HG02571 (cell line): ENCODE measurements at regions not wholly inside any gene's neighbourhood (a gene's known extent, or its start where the extent isn't known, plus 50 kb on each side); places are given as distances from the start of the nearest gene placed in this dataset.

Experiments used
- ATAC-seq: cut with Tn5 transposase; IDR thresholded peaks from one replicate; pipeline ENCODE4 v1.9.1; 2021; ENCODE audit warnings: mild to moderate bottlenecking, moderate library complexity; ENCODE audit not compliant: unreplicated experiment

DNA sequence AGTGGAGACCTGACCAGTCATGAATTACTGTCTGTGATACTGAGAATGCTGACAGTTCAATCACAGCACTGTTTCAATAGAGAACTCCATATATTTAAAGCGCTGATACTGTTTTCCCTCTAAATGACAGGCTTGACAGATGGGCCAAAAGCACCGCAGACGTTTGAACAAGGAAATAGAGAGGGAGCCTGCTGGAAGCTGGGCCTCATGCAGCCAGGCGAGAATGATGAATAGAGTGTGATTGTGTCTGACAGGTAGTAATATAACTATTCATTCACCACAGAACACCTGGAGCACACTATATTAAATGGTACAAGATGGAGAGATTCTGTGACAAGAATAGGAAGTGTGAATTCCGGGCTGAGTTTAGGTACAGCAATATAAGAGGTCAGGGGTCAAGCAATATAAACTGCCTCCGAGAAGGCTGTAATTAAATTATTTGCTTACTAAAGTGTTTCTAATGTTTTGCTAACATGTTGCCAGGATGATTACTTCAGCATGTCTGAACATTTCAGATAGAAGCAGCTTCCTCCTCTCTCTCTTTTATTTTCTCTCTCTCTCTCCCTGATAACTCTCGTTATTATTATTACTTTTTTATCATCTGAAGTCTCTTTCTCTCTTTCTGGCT, 297.7 kb downstream of the CSNK1G3 start:
- no peak for ATAC-seq

DNA sequence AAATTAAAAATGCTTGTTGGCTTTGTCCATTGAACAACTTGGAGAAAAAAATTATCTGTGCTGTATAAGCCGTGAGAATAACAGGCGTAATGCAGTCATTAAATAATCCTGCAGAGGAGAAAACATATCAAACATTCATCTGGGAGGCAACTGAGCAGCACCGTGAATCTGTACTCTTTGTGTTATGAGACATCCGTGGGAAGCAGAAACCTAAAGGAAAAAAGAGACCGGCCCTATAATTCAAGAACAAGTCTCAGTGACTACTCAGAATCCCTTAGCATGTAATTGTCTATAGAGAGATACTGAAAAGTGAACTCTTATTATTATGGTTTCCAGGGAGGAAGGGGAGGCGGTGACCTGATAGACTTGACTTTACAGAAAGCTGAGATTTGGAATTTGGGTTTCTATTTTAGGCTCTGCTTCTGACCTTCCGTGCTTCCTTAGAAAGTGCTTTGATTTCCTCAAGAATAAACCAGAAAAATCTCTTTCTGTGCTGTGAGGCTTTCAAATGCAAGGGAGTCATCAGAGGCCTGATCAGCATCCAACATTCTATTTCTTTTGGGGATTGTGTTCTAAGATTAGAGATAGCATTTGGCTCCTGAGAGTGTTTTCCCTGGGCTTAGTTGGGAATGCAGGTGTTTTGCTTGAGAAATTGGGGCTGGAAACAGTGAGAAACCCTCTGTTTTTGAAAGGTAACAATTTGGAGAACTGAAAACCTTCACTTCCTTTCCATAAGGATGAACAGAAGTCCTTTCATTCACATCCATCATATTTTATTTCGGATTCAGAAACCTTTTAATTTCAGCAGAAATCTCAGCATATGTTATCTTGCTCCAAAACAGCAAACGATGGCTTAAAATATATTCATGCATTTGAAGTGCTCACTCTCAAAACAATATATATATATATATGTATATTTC, 296.7 kb downstream of the CSNK1G3 start:
- ATAC-seq, result no peak

DNA sequence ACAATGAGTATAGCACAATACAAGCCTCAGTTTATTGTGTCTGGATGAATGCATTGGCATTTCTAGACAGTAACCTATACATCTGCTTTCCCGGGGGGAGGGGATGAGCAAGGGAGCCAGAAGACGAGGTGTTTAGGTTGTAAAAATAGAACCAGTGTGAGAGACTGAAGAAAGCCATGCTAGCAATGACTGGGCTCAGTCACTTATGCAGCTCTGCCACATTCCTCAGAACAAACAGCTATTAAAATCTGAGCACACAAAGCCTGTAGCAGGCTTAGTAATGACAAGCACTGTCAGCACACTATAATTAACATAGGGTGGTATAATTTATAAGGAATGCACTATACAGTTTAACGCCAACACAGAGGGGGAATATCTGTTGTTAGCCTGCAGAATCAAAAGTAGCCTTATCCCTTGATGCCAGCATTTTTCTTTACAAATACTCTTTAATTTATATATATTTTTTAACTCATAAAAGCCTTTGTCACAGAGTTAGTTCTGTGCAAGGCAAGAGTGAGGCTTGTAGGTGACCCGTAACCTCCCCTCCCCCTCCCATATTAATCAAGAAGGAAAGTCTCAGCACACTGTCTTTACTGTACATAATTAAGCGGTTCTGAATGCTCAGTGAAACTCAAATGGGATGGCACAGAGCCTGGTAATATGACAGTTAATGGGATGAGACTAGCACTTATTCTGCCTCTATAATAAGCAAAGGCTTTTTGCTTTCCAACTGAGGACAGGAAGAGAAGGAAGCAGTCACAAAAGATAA, 295.4 kb downstream of the CSNK1G3 start:
- no peak for ATAC-seq

DNA sequence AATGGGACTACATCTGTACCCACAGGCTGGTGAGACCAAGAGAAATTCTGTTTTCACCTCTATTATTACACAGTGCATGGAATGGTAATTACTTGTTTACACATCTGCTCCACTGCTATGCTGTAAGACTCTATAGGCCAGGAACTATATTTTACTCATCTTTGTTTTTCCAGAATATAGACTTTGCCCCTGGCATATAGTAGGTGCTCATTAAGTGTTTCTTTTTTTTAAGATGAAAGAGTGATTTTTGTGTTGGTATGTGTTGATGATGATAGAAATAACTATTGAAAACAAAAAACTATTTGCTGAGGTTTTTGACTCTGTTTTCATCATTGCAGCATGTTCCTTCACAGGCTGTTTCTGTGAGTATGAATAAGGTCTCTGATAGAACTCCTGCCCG, 294.7 kb downstream of the CSNK1G3 start:
- ATAC-seq, result no peak

DNA sequence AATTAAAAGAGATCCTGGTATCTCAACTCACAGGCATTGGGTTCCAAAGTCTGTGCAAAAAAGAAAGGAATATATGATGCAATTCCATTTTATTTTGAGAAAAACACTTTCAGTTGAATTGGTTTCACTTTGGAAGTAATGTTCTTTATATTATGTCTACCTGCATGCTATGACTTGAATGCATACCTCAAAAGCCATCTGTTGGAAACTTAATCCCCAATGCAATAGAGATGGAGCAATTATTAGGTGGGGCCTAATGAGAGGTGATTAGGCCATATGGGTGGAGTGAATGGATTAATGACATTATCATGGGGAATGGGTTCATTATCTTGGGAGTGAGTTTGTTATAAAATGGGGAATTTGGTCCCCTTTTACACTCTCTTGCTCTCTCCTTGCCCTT, 293.3 kb downstream of the CSNK1G3 start:
- ATAC-seq, result no peak

DNA sequence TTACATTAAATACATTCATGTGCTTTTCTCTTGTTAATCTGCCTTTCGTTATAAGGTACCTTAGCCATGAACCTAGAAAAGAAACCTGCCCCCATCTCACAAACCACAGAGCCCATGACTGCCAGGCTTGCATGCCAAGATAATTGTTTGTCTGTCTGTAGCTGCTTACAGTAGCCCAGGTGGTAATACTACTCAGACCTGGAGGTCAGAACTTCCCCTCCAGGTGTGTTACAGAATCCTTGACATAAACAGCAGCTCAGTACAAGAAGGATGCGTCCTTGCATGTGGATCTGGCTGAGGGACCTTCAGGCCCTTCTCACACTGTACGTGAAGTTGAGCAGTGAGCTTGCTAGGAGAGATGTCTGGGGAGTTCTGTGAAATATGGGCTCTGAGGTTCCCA, 291.4 kb downstream of the CSNK1G3 start:
- ATAC-seq, result no peak

DNA sequence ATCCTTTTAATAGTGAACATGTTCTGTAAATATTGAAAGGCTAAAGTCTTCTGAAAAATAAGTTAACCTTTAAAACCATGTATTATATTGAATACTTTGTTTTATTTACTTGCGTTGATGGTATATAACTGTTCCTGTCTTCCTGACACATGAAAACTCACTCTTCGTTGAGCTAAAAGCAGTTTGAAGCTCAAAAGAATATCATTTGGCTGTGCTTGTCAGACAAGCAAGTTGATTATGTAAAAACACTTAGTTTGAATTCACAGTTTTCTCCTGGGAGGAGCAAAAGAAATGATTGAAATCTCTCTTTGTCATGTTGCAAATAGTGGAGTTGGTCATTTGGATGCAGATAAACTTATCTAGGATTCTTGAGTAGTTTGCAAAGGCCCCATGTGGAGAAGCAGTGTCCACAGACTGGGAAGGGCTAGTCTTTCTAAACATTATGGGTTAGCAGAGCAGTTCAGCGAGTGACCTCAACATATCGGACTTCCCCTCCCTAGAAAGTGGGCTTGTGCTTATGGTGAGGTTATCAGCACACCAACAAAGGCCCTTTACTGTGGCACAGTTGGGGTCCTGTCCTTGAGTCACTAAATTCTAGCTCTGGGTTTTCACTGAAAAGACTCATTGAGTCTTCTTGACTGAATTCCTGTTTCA, 290.4 kb downstream of the CSNK1G3 start:
- no peak for ATAC-seq

DNA sequence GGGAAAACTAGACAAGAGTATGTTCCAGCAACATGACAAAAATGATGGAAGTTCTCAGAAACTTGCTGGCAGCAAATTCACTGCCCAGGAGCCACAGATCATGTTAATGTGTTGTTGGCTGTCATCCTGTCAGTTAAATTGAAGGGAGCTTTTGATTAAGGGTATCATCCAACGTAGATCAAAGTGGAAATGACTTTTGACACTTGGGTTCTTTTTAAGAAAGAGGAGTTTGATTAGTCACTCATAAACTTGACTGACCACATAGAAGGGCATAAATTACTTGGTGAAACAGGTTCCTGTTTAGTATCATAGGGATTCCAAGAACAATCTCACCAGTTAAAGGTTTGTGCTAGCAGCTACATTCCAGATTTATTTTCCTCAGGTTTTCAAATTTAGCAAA, 288.7 kb downstream of the CSNK1G3 start:
- no peak for ATAC-seq

DNA sequence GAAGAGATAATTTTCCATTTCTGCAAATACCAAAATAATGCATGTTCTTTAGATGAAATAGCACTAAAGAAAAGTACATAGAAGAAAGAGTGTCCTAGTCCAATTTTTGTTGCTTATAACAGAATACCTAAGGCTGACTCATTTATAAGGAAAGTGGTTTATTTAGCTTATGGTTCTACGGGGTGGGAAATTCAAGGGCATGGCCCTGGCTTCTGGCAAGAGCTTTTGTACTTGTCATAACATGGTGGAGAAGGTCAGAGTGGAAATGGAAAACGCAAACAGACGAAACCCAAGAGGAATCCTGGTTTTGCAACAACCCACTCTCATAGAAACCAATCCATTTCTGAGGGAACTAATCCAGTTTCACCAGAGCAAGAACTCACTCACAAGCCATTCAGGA, 283.7 kb downstream of the CSNK1G3 start:
- ATAC-seq, result no peak

DNA sequence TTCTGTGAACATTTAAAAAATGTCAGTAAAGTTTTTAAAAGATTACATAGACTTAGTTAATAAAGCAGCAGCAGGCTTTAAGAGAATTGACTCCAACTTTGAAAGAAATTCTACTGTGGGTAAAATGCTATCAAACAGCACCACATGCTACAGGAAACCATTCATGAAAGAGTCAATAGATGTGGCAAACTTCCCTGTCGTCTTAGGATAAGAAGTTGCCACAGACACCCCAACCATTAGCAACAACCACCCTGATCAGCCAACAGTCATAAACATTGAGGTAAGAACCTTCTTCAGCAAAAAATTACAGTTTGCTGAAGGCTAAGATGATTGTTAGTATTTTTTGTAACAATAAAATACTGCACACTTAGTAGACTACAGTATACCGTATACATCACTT, 278.2 kb downstream of the CSNK1G3 start:
- ATAC-seq, result no peak

DNA sequence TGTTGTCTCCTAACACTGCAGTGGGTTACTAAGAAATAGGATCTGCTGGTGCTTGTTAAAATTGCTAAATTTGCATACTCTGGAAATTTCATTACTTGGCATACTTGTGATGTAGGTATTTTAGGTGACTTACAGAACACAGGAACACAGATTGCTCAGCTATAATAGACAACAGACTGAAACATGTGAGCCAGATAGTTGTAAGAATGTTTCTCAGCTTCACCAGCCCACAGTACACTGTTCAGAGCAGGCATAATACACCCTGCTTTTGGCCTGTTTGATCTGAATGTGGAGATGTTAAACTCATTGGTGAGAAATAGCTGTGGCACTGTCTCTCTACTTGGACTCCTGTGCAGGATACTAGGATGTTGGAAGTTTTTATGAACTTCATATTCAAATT, 275.7 kb downstream of the CSNK1G3 start:
- no peak for ATAC-seq

DNA sequence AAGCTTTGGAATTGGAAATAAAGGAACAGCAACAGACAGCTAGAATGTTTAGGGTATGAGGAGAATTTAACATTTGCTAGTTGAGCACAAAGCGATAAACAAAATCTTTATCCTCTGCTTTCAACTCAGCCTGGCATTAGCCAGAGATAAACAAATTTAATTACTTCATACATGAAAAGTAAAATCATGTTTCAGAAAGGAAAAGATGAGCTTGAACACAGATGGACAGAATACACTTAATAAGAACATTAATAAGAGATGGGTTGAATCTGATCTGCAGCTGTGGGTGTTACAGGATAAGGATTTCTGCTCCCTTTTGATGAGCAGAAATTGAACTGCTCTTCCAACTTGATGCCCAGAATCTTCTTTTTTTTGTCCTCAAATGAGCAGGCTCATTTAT, 275.2 kb downstream of the CSNK1G3 start:
- no peak for ATAC-seq

DNA sequence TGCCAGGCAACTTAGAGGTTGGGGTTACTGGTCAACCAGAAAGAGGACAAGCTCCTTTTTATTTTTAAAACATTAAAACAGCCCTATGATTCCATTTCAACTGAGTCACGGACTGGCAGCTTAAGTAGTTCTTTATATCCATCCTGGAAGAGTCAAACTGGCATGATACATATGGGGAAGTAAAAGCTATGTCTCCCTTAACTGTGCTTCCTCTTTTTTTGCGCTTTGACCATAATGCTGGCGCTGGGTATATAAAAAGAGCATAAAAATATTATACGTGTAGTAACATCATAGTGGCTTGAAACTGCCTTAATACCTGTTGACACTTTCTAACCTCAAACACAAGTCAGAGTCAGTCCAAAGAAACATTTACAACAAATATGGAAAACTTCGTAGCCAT, 274.4 kb downstream of the CSNK1G3 start:
- no peak for ATAC-seq

DNA sequence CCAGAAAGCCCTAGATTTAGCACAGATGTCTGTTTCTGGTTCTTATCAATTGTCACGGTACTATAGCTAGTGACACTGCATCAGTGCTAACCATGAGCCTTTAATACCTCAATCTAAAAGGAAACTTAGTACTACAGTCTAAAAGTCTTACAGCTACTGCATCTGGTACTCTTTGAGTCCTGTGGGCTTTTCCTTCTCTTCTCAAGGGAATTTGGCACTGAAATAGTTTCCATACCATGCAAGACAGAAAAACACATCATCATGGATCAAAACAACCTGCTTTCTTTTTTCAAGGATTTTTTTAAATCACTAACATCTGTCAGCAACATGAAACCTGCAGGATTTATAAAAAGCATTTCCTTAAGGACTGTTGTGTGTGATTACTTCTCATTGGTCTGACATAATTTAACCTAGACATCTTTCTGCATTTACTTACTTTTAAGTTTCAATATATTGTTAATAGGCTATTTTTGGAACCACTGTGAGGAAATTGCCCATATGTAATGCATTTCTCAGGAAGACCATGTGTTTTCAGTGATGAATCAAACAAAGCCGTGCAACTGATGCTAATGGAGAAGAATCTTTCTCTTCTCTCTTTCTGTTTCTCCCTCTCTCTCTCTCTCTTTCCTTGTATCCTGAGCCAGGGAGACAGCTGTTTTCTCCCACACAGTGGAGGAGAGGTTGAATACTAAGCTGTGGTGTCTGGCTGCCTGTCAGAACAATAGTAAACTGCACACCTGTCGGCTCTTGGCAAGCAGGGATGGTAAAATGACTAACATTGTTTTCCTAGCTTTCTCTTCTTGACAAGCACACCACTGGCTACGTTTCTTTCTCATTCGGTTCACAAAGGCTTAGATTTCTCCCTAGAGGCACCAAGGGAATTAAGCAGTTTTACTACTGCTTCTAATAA, 273.4 kb downstream of the CSNK1G3 start:
- no peak for ATAC-seq

DNA sequence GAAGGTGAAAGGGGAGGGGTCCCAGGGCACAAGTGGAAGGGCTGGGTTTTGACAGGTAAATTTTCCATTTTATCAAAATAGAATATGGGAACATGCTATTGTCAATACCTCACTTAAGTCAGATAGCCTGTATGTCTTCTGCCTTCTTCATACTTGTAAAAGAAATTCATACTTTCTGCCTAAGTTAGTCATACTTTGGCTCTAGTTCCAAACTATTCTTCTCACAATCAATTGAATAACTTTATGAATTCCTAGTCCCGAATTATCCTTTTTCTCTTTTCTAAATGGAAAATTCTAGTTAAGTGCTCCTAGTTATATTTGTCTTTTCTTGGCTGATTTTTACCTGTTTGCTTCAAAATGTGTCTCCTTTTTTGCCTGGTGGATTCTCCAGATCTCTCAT, 271.4 kb downstream of the CSNK1G3 start:
- ATAC-seq, result no peak

DNA sequence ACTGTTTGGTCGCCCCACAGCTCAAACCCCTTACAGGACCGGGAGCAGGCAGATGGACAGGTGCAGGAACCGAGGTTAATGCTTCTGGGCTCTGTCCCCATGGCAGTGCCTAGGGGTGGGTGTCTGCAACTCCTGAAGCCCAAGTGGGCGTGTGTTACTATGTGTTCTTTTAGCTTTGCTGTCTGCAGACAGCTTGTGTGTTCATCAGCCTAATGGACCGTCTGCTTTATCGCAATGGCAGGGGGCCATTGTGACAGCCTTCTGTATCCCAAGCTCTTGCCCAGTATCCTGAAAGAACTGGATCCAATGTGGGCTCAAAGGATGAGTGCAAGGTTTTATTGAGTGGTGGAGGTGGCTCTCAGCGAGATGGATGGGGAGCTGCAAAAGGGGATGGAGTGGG, 266.7 kb downstream of the CSNK1G3 start:
- no peak for ATAC-seq

DNA sequence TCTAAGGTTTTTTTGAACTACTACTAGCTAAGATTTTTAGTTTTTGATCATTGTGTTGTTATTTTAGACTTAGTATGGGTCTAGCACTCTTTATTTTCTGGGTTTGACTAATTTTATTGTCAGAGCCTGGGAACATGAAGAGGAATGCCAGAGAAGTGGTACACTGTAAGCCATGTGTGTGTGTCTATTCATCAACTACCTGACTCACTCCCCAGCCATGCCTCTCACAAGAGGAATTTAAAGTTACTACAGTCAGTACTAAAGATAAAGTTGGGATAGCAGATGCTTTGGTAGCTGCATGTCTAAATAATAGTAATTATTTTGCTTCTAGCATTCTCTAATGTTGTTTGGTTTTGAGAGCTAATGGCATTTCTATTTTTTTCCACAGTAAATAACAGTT, 264.8 kb downstream of the CSNK1G3 start:
- ATAC-seq, result no peak

DNA sequence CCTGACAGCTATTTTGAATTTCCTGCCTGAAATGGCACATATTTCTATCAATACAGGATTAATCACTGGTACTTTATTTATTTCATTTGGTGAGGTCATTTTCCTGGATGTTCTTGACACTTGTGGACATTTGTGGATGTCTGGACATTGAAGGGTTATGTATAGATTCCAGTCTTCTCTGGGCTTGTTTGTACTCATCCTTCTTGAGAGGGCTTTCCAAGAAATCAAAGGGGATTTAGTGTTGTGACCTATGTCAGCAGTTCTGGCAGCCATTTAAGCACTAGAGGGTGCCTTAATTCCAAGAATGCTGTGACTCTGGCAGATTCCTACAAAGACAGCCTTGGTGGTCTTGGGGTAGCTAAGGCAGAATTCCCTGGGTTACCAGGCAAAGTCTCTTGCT, 259.7 kb downstream of the CSNK1G3 start:
- ATAC-seq, result no peak

DNA sequence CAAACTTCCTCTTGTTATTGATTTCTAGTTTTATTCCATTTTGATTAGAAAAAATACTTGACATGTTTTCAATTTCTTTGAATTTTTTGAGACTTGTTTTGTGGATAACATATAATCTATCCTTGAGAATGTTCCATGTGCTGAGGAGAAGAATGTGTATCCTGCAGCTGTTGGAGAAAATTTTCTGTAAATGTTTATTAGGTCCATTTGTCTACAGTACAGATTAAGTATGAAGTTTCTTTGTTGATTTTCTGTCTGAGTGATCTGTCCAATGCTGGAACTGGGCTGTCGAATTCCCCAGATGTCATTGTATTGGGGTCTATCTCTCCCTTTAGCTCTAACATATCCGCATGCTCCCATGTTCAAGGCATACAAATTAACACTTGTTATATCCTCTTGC, 251.2 kb downstream of the CSNK1G3 start:
- ATAC-seq, result no peak

DNA sequence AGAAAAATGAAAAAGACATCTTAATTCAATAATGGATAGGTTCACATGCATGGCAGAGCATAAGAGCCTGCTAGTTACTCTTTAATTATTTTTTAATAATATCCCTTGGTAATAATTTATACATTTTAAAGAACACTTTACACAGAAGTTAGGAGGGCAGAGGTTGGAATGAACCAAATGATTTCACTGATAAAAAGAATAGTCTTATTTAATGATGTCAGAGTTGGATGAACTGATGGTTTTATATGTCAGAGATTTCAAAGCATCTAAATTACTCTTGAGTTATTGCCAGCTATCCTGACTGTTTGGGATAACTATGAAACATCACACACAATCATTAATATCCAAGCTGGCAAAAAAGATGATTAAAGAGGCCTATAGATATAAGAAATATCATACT, 244.8 kb downstream of the CSNK1G3 start:
- no peak for ATAC-seq
